HG03460 (cell line): ENCODE measurements at regions not wholly inside any gene's neighbourhood (a gene's known extent, or its start where the extent isn't known, plus 50 kb on each side); places are given as distances from the start of the nearest gene placed in this dataset.

Source experiments
- ATAC-seq: cut with Tn5 transposase; IDR thresholded peaks from one replicate; pipeline ENCODE4 v1.9.1; 2021; ENCODE audit not compliant: unreplicated experiment

- no peak for ATAC-seq
Measured at GRCh38 chr2:150141226-150142001, 346.1 kb downstream of the RND3 start.

GRCh38 chr2:150140777-150141176 lies 346.7 kb downstream of the RND3 start:
- no peak for ATAC-seq

GRCh38 chr2:150138587-150138986 lies 348.9 kb downstream of the RND3 start:
- no peak for ATAC-seq

GRCh38 chr2:150137338-150138069 lies 350.0 kb downstream of the RND3 start:
- ATAC-seq, result no peak

GRCh38 chr2:150136893-150137292 lies 350.6 kb downstream of the RND3 start:
- ATAC-seq, result no peak

- ATAC-seq, result no peak
Measured at GRCh38 chr2:150136401-150136800, 351.1 kb downstream of the RND3 start.

- no peak for ATAC-seq
Measured at GRCh38 chr2:150135223-150135883, 352.1 kb downstream of the RND3 start.

- ATAC-seq, result no peak
Measured at GRCh38 chr2:150134223-150134857, 353.1 kb downstream of the RND3 start.

- ATAC-seq, result peak; percentile 98
Measured at GRCh38 chr2:150133623-150134022, 353.8 kb downstream of the RND3 start.

- ATAC-seq, result no peak
Measured at GRCh38 chr2:150129921-150130575, 357.4 kb downstream of the RND3 start.

- ATAC-seq, result no peak
Measured at GRCh38 chr2:150127995-150128394, 359.5 kb downstream of the RND3 start.

- no peak for ATAC-seq
Measured at GRCh38 chr2:150127346-150127990, 360.0 kb downstream of the RND3 start.

- no peak for ATAC-seq
Measured at GRCh38 chr2:150126839-150127238, 360.6 kb downstream of the RND3 start.

GRCh38 chr2:150126143-150126740 lies 361.2 kb downstream of the RND3 start:
- ATAC-seq, result no peak

- no peak for ATAC-seq
Measured at GRCh38 chr2:150125708-150126107, 361.8 kb downstream of the RND3 start.

- no peak for ATAC-seq
Measured at GRCh38 chr2:150125188-150125587, 362.3 kb downstream of the RND3 start.

GRCh38 chr2:150124739-150125138 lies 362.7 kb downstream of the RND3 start:
- ATAC-seq, result no peak

- ATAC-seq, result no peak
Measured at GRCh38 chr2:150122871-150123613, 364.4 kb downstream of the RND3 start.

- no peak for ATAC-seq
Measured at GRCh38 chr2:150122156-150122555, 365.3 kb downstream of the RND3 start.
